ENCODE measurements at regions not wholly inside any gene's neighbourhood (a gene's known extent, or its start where the extent isn't known, plus 50 kb on each side); places are given as distances from the start of the nearest gene placed in this dataset.
"Not testable (repeated sequence)": the region's sequence is repeated elsewhere in the genome, so short reads cannot be mapped to it uniquely, and the experiment has no call there.

DNA sequence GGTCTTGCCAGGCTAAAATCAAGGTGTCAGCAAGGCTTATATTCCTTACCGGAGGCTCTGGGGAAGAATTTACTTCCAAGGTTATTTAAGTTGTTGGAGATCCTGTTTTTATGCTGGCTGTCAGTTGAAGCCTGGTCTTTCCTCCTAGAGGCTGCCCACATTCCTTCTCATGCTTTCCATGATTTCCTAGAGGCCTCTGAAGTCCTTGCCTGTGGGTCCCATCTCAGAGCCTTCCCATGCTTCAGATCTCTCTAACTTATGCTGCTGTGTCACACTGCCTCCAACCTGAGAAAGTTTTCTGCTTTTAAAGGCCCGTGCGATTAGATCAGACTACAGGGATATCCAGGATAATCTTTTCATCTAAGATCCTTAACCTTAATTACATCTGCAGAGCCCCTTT lies 1877.3 kb downstream of the KHDRBS2 start:
- TF ChIP-seq, protein P1, sequence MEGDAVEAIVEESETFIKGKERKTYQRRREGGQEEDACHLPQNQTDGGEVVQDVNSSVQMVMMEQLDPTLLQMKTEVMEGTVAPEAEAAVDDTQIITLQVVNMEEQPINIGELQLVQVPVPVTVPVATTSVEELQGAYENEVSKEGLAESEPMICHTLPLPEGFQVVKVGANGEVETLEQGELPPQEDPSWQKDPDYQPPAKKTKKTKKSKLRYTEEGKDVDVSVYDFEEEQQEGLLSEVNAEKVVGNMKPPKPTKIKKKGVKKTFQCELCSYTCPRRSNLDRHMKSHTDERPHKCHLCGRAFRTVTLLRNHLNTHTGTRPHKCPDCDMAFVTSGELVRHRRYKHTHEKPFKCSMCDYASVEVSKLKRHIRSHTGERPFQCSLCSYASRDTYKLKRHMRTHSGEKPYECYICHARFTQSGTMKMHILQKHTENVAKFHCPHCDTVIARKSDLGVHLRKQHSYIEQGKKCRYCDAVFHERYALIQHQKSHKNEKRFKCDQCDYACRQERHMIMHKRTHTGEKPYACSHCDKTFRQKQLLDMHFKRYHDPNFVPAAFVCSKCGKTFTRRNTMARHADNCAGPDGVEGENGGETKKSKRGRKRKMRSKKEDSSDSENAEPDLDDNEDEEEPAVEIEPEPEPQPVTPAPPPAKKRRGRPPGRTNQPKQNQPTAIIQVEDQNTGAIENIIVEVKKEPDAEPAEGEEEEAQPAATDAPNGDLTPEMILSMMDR (IDR thresholded peaks at IDR 0.05), result not testable (repeated sequence)
- TF ChIP-seq POLR2A (IDR thresholded peaks at IDR 0.05), result not testable (repeated sequence)
